Islet precursor cell (in vitro differentiated cells): ENCODE measurements at regions not wholly inside any gene's neighbourhood (a gene's known extent, or its start where the extent isn't known, plus 50 kb on each side); places are given as distances from the start of the nearest gene placed in this dataset.
A peak's percentile ranks its signal among the peaks of the same experiment; 100 is the strongest.
"Not testable (repeated sequence)": the region's sequence is repeated elsewhere in the genome, so short reads cannot be mapped to it uniquely, and the experiment has no call there.

ENCODE experiments used
- DNase-seq: peaks from one replicate; pipeline ENCODE4 v3.0.0-alpha.2; 2018

DNA sequence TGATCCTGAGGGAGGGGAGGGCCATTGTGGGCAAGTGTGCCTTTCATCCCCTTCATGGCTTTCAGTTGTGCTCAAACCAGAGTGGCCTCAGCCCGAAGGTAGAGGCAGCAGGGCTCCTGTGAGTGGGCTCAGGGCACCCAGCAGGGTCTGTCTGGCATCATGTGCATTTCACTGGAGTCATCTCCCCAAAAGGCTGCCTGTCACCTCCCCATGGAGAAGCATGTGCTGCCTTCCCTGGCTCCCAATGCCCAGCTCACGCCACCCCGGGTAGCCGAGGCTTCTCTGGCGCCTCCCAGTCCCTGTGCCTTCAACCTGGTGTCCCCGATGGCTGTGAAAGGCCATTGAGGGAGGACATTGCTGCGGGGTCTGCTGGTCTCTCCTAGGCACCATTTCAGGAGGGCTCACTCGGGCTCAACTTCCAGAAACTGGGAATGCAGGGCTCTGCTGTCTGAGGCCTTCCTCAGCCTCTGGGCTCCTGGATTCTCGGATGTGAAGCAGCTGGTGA lies 213.9 kb downstream of the BANP start:
- peak; percentile 27 for DNase-seq

DNA sequence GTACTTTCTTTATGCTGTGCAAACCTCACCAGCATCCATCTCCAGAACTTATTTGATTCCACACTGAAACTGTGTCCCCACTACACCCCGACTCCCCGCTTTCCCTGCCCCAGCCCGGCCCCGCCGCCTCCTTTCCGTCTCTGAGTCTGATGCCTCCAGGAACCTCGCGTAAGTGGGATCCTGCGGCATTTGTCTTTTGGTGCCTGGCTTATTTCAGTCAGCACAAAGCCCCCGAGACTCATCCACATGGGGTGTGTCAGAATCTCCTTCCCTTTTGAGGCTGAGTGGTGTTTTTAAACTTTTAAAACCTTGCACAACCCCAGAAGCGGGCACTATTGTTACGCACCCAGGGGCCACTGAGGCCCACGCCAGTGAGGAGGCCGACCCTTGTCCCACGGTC lies 214.4 kb downstream of the BANP start:
- DNase-seq: peak; percentile 15

DNA sequence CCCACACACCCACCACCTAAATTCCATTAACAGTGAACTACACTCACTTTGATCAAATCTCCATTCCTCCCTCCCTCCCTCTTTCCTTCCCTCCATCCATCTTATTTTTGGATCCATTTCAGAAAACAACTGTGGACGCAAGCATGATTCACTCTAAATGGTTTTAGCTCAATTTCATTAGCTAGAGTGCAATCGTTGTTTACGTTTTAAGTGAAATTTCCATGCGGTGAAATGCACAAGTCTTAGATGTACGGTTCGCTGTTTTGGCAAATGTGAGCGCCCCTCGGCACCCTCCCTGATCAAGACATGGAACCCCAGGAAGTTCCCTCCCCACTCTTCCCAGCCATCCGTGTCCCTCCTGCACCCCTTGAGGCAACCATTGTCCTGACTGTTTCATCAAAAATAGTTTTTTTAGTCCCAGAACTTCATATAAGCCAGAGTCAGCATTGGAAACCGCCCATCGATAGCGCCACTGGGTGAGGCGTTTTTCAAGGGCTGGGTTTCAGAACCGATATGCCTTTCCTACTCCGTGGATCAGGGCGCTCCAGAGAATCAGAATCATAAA lies 215.1 kb downstream of the BANP start:
- not testable (repeated sequence) for DNase-seq

DNA sequence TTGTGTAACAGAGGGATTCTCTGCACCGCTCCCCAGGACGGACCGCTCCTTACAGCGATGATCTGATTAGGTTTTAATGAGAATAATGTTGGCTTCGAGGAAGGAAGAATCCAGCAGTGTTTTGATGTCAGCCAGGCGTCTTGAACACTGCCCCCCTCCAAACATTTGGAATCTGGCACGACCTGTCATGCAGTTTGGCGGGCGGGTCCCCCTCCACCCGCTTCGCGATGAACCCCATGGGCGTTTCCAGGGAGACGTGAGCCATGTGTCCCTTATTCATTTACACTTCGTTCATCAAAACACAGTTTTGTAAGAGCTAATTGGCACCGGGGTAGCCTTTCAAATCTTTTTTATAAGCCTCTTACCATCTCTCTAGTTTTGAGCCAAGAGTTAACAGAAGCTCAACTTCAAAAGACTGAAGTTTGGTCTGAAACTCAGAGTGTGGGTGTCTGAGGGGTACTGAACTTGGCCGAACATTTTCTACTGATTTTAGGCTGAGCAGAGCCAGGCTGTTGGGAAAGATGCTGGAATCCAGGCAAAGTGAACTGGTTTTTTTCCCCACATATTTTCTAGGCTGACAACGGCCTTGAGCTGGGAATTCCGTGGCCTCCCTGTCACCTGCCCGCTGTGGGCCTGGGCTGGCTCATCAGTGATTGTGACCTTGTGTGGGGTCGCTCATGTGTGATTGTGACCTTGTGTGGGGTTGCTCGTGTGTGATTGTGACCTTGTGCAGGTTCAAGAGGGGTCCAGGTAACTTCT lies 214.8 kb upstream of the ZNF469 start:
- DNase-seq: peak; percentile 30

DNA sequence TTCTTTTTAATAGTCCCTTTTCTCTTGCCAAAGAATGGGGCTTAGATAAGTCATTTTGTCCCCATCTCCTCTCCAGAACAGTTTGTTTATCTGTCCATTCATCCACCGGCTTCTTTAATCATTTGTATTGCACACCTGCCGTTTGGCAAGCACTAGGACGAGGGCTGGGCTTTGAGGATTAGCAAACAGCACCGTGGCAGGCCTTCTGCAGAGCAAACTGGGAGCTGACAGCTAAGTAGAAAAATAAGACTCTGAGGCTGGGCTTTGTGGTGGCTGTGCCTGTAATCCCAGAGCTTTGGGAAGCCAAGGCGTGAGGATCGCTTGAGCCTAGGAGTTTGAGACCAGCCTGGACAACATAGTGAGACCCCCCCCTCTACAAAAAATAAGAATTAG lies 214.2 kb upstream of the ZNF469 start:
- DNase-seq: peak; percentile 18

DNA sequence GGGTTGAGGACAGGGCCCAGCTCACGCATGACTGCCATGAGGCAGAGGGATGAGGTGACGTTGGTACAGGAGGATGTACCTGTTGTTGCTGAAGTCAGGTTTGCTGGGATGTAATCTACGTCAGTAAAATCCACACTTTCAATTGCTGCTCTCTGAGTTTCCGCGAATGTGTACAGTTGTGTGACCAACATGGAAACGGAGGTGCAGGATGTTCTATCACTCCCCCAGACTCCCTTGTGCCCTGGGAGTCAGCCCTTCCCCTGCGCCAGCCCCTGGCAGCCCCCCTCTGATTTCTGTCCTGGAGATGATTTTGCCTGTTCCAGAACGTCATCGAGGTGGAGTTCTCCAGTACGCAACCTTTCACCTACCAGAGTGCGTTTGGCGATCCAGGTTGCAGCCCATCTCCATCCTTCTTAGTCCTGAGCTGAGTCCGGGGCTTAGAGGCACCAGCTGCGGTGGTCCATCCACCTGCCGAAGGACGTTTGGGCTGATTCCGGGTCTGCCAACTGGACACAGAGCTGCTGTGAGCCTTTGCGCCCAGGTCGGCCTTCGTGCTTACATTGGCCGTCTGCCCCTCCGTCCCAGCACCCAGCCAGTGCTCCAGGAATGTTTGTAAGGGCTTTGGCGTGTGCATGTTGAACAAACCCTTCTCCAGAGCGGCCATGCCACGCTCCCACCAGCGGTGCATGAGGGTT lies 213.5 kb upstream of the ZNF469 start:
- peak; percentile 35 for DNase-seq

DNA sequence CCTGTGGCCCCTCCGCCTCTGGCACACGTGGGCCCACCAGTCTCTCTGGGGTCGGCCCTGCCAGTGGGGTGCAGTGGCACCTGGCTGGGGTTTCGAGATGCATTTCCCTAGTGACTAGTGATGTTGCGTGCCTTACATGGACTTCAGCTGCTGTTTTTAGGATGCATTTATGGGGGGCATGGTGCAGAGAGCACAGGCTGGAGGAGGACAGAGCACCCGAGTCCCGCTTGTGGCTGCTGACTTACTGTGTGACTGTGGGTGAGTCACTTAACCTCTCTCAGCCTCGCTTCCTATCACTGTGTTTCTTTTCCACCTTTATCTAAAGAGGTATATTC lies 213.0 kb upstream of the ZNF469 start:
- not testable (repeated sequence) for DNase-seq

DNA sequence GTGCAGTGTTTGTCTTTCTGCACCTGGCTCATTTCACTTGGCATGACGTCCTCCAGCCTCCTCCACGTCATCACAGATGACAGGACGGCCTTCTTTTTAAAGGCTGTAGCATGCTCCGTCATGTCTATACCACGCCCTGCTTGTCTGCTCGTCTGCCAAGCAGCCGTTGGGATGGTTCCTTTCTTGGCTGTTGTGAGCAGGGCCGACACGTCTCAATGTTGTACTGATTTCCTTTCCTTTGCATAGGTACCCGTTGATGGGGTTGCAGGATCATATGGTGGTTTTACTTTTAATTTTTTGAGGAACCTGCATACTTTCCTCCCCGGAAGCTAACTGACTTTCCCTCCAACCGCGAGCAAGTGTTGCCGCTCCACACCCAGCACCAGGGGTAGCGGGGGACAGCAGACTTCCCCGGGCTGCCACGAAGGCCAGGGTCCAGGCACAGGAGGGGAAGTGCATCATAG lies 212.2 kb upstream of the ZNF469 start:
- DNase-seq: peak; percentile 22

DNA sequence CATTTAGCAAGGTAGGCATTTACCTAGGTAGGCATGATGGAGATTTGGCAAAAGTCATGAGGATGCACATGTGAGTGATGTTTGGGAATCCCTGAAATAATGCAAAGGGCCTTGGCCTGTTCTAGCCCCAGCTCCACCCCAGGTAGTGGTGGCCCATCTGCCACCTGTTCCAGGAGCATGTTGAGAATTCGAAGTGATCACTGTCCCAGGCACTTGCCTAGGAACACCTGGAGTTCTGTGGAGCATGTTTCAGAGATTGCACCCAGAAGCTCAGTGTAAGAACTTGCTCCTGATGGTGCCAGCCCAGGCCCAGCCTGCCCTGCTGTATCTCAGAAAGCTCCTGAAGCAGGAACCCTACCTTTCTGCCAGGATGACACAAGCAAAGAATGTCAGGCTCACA lies 211.6 kb upstream of the ZNF469 start:
- DNase-seq: not testable (repeated sequence)

DNA sequence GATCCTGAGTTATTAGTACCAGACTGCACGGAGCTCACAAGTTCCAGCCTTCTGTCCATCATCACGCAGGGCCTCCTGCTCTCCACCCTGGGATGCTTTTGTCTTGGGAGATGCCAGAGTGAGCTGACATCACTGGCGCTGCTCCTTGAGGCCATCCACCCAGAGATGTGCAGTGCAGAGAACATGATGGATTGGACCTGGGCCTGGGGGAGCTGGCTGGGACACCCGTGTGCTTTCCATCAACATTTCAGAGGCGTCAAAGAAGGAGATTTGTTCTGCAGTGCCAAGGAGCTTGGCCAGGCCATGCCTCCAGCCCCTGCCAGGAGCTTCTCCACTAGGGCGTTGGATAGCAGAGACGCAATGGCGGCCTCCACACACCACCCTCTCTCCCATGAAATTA lies 206.6 kb upstream of the ZNF469 start:
- not testable (repeated sequence) for DNase-seq

DNA sequence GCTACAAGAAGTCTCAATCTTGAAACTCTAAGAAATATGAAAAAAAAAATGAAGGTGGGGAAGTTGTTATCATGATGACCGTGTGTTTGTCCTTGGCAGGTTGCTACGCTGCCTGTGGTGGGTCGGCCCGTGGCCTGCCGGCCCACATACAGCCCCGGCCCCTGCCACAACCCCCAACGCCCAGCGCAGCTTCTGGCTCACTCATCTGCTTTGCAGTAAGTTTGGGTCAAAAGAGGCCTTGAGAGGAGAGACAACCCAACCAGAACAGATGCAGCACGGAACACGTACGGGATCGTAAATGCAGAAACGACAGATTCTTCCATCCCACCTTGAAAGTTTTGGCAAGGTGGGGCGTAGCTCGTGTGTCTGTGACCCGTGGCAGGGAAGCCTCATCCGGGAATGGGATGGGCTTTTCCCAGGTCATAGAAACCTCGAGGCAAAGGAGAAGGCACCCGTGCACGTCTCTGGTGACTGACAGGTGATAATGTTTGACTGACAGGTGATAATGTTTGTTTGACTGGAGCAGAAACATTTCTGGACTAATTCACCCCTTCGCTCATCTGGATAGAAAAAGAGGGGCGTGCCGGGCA lies 206.1 kb upstream of the ZNF469 start:
- DNase-seq: peak; percentile 24

DNA sequence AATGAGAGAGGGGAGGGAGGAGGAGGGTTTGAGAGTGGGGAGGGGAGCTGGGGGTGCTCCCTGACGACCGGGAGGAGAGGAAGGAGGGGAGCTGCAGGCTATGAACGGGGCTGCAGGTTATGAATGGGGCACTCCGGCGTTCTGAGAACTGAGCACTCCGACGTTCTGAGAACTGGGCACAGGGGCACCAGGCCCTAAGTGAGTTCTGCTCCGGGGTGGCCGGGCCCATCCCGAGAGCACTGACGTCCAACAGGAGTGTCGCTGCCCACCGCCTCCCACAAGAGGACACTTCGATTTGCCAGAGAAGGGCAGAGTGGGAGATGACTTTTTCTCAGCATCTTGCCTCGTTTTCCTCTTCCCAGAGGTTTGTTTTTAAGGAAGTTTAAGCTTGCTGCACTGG lies 204.5 kb upstream of the ZNF469 start:
- DNase-seq: peak; percentile 26

DNA sequence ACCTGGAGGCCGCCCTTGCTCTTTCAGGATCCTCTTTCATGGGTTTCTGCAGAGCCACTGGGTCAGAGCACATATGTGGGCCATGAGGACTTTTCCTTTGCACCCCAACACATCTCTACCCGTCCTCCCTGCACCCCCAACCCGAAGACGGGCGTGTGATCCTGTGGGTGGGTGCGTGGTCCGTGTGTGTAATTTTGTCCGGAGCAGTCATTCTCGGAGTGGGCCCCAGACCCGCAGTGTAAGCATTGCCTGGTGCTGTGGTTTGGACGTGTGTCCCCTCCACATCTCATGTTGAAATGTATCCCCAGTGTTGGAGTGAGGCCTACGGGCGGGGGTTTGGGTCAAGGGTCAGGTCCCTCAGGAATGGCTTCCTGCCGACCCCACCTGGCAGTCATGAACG lies 203.9 kb upstream of the ZNF469 start:
- DNase-seq: peak; percentile 26

DNA sequence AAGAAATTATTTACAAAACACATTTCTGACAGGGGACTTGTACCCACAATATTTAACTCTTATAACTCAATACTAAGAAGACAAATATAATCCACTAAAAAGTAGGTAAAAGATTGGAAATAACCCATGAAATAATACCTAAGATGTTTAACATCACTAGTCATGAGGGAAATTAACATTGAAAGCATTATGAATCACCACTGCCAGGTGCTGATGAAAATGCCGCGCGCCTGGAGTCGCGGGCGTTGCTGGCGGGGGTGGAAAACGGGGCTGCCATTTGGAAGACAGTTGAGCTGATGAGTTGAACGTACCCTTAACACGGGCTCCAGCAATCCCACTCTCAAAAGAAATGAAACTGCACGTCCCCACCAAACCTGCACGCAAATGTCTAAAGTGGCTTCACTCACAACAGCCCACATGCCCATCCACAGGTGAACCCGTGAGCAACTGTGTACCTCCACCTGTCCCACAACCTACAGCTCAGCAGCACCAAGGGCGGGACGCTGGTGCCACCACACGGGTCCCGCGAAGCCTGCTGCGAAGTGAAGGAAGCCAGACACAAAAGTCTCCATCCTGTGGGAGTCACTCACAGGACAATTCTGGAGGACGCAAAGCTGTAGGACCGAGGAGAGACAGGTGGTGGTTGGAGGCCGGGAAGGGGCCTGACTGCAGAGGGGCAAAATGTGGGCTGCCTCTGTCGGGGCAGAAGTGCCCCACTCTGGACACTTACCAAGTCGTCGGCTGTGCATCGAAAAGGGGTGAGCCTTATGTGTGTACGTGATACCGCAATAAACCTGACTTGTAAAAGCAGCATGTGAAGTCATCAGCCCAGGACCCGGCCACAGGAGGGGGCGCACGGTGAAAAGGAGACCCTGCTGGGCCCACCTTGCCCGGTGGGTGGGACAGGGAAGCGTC lies 199.5 kb upstream of the ZNF469 start:
- DNase-seq: peak; percentile 41

DNA sequence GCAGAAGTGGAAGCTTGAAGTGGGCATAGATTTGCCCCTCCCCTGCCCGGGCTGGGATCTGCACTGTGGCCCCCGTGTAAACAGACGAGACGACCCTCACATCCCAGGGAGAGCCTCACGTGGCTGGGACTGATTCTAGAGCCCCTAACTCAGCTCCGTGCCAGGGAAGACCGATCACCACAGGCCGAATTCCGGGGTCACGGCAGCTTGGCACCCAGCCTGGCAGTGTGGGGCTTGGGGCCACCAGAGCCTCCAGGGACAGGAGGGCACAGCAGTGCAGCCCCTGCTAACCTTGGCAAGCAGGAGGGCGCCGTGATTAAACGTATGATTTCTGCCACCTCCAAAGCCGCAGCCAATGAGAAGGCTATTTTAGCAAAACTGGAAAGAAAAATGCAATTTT lies 198.7 kb upstream of the ZNF469 start:
- DNase-seq: peak; percentile 26

DNA sequence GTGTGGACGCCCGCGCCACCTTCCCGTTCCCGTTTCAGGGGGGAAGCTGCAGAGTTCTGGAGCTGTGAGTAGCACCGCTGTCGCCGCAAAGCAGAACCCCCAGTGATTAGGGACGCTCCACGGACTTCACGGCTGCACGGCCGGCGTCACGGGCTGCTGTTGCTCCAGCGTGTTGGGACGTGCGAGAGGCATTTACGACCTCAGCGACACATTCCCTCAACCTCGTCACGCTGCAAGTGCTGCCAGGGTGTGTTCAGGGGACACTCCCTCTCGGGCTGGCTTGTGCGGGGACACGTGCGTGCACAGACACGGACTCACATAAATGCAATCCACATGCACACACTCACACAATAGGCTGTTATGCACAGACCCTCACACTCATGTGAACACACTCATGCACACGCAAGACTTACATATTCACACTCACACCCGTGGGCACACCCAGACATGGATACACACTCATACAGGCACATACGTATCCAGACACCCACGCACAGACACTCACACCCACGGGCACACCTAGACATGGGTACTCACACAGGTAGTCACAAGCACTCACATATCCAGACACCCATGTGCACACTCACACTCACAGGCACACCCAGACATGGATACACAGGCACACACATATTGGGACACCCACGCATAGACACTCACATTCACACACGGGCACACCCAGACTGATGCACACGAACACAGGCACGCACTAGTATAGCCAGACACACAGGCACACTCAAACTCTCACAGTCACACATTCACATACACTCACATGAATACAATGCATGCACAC lies 198.0 kb upstream of the ZNF469 start:
- DNase-seq: peak; percentile 41

DNA sequence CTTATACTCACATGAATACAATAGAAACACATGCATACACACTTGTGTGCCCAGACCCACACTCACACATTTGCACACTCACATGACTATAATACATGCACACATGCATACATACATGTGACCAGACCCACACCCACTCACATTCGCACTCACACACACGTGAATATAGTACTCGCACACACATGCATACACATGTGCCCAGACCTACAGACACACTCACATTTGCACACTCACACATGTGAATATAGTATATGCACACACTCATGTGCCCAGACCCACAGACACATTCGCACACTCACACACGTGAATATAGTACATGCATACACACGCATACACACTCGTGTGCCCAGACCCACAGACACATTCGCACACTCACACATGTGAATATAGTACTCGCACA lies 197.4 kb upstream of the ZNF469 start:
- not testable (repeated sequence) for DNase-seq

DNA sequence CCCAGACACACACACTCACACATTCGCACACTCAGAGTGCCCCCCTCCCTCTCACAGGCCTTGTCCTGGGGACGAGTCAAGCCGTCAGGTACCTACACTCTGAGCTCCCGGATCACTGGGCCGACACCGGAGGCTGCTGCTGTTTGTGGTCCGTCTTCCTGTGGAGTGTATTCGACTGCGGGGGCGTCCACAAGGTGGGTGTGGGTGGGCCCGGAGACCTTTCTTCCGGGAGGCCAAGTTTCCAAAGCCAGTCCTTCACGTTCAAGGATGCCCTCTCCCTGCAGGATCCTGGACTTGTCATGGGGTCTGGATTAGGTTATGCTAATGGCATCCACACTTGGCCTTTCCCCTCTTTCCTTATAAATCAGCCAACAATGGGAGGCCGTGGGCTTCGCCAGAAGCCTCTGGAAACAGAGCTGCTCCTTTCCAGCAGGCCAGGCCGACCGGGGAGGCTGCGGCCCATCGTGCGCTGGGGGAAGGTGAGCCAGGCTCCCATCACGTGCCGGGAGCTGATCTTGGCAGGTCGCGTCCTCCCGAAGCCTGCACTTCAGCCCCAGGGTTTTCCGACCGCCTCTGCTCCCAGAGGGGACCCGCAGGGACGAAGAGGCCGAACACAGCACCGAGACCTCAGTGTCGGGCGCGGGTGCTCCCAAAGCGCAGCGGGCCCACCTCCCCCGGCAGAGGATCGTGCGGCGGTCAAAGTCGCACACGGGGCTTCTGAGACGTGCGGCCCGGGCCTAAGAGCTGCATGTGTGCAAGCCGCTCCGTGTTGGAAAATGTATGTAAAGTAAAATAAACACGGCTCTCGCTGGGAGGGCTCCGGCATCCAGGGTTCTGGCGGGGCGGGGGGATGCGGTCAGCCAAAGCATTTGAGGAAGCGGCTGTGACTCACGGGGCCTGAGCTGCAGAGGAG lies 196.5 kb upstream of the ZNF469 start:
- peak; percentile 46 for DNase-seq

DNA sequence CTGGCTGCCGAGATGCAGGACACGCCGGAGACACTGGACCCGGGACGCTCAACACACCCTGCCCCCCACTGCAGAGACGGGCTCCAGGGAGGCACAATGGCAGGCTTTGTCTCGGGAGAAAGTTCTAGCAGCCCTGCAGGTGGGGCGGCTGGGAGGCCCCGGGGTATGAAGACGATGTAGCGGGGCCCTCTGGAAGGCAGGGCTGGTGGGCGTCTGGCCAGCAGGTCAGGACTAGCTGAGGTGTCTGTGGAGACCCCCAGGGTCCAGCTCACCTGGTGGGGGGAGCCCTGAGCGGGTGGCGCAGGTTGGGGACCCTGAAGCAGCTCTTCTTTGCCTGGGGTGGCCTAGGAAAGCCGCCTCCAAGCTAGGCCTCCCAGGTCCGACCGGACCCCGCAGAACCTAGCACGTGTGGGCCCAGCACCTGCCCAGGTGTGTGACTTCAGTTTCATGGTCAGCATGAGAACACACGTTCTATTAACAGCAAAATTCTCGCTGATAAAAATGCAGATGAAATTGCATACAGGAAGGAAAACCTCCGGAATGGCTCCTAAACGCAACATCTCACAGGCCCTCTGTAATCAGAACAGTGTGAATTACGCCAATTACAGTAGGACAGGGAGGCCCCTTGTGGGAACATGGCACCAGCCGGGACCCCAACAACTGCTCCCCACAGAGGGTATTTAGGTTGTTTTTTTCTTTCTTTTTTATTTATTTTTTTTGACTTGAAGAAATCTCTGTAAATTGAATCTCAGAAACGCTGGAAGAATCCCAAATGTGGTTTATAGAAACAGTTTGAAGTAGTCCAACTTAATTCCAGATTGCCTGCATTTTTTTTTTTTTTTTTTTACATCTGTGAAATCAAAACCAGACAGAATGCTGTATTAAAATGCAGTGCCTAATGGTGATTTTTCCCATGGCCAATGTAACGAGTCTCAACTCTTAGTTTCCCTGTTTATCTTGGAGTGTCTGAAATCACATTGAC lies 195.6 kb upstream of the ZNF469 start:
- DNase-seq: not testable (repeated sequence)
